Naive B cell (primary cell): ENCODE measurements at regions not wholly inside any gene's neighbourhood (a gene's known extent, or its start where the extent isn't known, plus 50 kb on each side); places are given as distances from the start of the nearest gene placed in this dataset.
"Not testable (repeated sequence)": the region's sequence is repeated elsewhere in the genome, so short reads cannot be mapped to it uniquely, and the experiment has no call there.

Experiments
- ATAC-seq, 2 donors: fragments of 150-1000 bp; cut with Tn5 transposase; 2 replicates each; pipeline ENCODE4 v1.10.0; 2021; ENCODE audit warnings: low read depth in 2 of 2, mild to moderate bottlenecking in 2 of 2, moderate library complexity in 2 of 2
- DNase-seq: peaks from one replicate; pipeline ENCODE4 v3.0.0; 2022
- H3K27ac Mint-ChIP-seq, 6 donors: one replicate each; pipeline ENCODE4 v1.8.0; 2020 to 2022; ENCODE audit warnings: mild to moderate bottlenecking in 6 of 6, mixed read lengths in 6 of 6, moderate library complexity in 5 of 6, inconsistent platforms in 2 of 6
- H3K27me3 Mint-ChIP-seq, 3 donors: one replicate each; pipeline ENCODE4 v1.8.0; 2021 to 2022; ENCODE audit warnings: mixed read lengths in 3 of 3, mild to moderate bottlenecking in 1 of 3
- H3K36me3 Mint-ChIP-seq, 2 donors: one replicate each; pipeline ENCODE4 v1.8.0; 2020 to 2022; ENCODE audit warnings: mixed read lengths in 2 of 2, inconsistent platforms in 1 of 2, mild to moderate bottlenecking in 1 of 2
- H3K4me1 Mint-ChIP-seq, 3 donors: one replicate each; pipeline ENCODE4 v1.8.0; 2020 to 2022; ENCODE audit warnings: mixed read lengths in 3 of 3, inconsistent platforms in 1 of 3, mild to moderate bottlenecking in 1 of 3, moderate library complexity in 1 of 3
- H3K4me3 Mint-ChIP-seq, 8 donors: one replicate each; pipeline ENCODE4 v1.8.0; 2020 to 2022; ENCODE audit warnings: mild to moderate bottlenecking in 8 of 8, mixed read lengths in 8 of 8, moderate library complexity in 8 of 8, inconsistent platforms in 2 of 8
- H3K9me3 Mint-ChIP-seq, 7 donors: one replicate each; pipeline ENCODE4 v1.8.0; 2020 to 2022; ENCODE audit warnings: mixed read lengths in 7 of 7, mild to moderate bottlenecking in 5 of 7, inconsistent platforms in 2 of 7, moderate library complexity in 1 of 7

GRCh38 chr6:26830992-26831391 is 171.4 kb upstream of the ZNF322 start:
- H3K36me3 Mint-ChIP-seq, H3K27ac Mint-ChIP-seq, H3K27me3 Mint-ChIP-seq, DNase-seq, H3K4me1 Mint-ChIP-seq, ATAC-seq, H3K4me3 Mint-ChIP-seq, H3K9me3 Mint-ChIP-seq: not testable (repeated sequence)

DNA sequence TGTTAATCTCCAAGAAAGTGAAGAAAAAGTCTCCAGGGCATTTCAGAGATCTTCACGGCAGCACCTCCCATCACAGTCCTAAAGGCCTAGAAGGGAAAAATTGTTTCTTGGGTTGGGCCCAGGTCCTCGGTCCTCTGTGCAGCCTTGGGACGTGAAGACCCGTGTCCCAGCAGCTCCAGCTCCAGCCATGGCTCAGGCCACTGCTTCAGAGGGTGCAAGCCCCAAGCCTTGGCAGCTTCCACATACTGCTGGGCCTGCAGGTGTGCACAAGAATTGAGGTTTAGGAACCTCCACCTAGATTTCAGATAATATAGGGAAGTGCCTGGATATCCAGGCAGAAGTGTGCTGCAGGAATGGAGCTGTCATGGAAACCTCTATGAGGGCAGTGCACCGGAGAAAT is 176.2 kb upstream of the ZNF322 start:
- ATAC-seq, H3K36me3 Mint-ChIP-seq: not testable (repeated sequence)

GRCh38 chr6:26836657-26837056 is 177.1 kb upstream of the ZNF322 start:
- peak overlapping the region in 1 of 6 donors; percentile 49 for H3K27ac Mint-ChIP-seq
- DNase-seq, H3K4me1 Mint-ChIP-seq, H3K4me3 Mint-ChIP-seq, H3K36me3 Mint-ChIP-seq, H3K27me3 Mint-ChIP-seq: not testable (repeated sequence)
- peaks cover 3 to 14% (median 8%) of the 10 kb centered on the region in 7 donors for H3K9me3 Mint-ChIP-seq
- peak; percentile 25 to 32 for ATAC-seq

More for the DNA sequence above, 176.2 kb upstream of the ZNF322 start:
- H3K9me3 Mint-ChIP-seq: peaks cover 3 to 14% (median 8%) of the 10 kb centered on the region in 7 donors
- H3K27me3 Mint-ChIP-seq, H3K27ac Mint-ChIP-seq, DNase-seq, H3K4me1 Mint-ChIP-seq, H3K4me3 Mint-ChIP-seq: not testable (repeated sequence)

GRCh38 chr6:26844823-26845222 is 185.3 kb upstream of the ZNF322 start:
- H3K36me3 Mint-ChIP-seq, H3K27ac Mint-ChIP-seq, H3K27me3 Mint-ChIP-seq, H3K4me1 Mint-ChIP-seq, DNase-seq, H3K4me3 Mint-ChIP-seq, ATAC-seq: not testable (repeated sequence)
- H3K9me3 Mint-ChIP-seq: peaks cover 0 to 13% (median 5%) of the 10 kb centered on the region in 7 donors

DNA sequence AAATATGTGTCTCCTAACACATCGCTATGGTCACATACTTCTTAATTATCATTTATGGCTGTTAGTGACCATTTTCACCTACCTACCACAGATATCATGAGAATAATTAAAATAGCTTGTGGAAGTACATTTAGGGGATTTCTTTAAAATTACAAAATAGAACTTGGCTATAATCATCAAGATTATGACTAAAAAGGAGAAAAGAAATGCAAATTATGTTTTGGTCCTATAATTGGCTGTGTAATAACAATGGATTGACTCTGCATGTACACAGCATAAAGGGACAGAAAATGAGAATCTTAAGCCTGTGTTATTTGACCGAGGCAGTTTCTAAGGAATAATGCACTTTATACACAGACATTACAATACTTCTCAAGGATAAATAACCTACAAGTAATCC is 197.7 kb upstream of the ZNF322 start:
- H3K36me3 Mint-ChIP-seq, H3K4me3 Mint-ChIP-seq, H3K27ac Mint-ChIP-seq, DNase-seq, H3K9me3 Mint-ChIP-seq, H3K4me1 Mint-ChIP-seq, ATAC-seq, H3K27me3 Mint-ChIP-seq: not testable (repeated sequence)

- not testable (repeated sequence) for ATAC-seq, H3K36me3 Mint-ChIP-seq, H3K4me3 Mint-ChIP-seq, H3K4me1 Mint-ChIP-seq, DNase-seq, H3K27me3 Mint-ChIP-seq, H3K9me3 Mint-ChIP-seq, H3K27ac Mint-ChIP-seq
Observed at GRCh38 chr6:26859067-26859770, 199.7 kb upstream of the ZNF322 start.

DNA sequence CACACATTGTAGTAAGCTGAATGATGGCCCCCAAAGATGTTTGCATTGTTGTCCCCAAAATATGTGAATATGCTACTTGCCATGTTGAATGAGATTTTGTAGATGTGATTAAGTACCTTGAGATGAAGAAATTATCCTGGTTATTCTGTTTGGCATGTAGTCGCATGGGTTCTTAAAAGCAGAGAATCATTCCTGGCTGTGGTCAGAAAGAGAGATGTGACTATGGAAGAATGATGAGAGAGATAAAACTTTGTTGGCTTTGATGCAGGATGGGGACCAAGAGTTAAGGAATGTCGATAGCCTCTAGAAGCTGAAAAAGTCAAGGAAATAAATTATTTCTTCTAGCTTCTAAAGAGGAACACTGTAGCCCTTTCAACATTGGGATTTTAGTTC is 200.2 kb upstream of the ZNF322 start:
- not testable (repeated sequence) for H3K36me3 Mint-ChIP-seq, H3K4me3 Mint-ChIP-seq, DNase-seq, H3K9me3 Mint-ChIP-seq, H3K4me1 Mint-ChIP-seq, ATAC-seq, H3K27me3 Mint-ChIP-seq, H3K27ac Mint-ChIP-seq

DNA sequence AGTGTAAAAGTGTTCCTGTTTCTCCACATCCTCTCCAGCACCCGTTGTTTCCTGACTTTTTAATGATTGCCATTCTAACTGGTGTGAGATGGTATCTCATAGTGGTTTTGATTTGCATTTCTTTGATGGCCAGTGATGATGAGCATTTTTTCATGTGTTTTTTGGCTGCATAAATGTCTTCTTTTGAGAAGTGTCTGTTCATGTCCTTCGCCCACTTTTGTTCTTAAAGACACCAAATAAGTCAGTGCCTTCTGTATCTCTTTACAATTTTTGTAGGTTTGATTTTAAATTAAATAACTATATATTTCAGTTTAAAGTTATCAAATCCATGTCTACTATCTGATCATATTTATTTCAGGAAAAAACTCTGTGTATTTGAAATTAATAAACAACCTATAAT is 202.4 kb upstream of the ZNF322 start:
- not testable (repeated sequence) for DNase-seq, H3K27me3 Mint-ChIP-seq, H3K4me3 Mint-ChIP-seq, ATAC-seq, H3K9me3 Mint-ChIP-seq, H3K36me3 Mint-ChIP-seq, H3K4me1 Mint-ChIP-seq, H3K27ac Mint-ChIP-seq

GRCh38 chr6:26863641-26864040 is 204.1 kb upstream of the ZNF322 start:
- not testable (repeated sequence) for ATAC-seq, H3K27me3 Mint-ChIP-seq

GRCh38 chr6:26898785-26899184 is 239.2 kb upstream of the ZNF322 start:
- H3K4me3 Mint-ChIP-seq, H3K4me1 Mint-ChIP-seq, H3K9me3 Mint-ChIP-seq, H3K27ac Mint-ChIP-seq, H3K27me3 Mint-ChIP-seq, DNase-seq, H3K36me3 Mint-ChIP-seq, ATAC-seq: not testable (repeated sequence)

More at GRCh38 chr6:26863641-26864040, 204.1 kb upstream of the ZNF322 start:
- not testable (repeated sequence) for H3K9me3 Mint-ChIP-seq, DNase-seq, H3K4me3 Mint-ChIP-seq, H3K27ac Mint-ChIP-seq, H3K4me1 Mint-ChIP-seq, H3K36me3 Mint-ChIP-seq

DNA sequence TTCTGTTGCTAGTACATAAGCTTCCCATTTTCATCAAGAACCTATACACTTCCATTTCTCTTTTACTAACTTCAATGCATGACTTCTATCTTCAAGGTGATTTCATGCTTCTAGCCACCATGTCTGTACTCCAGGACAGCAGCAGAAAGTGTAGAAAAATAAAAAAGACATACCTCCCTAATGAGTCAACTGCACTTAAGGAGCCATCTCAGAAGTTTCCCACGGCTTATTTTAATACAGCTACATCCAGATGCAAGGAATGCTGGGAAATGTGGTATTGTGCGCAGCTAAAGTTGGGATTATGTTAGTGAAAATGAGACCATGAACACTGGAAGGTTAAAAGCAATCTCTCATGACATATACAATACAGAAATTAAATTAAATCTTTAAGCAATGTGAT is 264.7 kb upstream of the ZNF322 start:
- H3K36me3 Mint-ChIP-seq, H3K27ac Mint-ChIP-seq, ATAC-seq, H3K4me3 Mint-ChIP-seq, H3K4me1 Mint-ChIP-seq, H3K27me3 Mint-ChIP-seq, H3K9me3 Mint-ChIP-seq, DNase-seq: not testable (repeated sequence)

DNA sequence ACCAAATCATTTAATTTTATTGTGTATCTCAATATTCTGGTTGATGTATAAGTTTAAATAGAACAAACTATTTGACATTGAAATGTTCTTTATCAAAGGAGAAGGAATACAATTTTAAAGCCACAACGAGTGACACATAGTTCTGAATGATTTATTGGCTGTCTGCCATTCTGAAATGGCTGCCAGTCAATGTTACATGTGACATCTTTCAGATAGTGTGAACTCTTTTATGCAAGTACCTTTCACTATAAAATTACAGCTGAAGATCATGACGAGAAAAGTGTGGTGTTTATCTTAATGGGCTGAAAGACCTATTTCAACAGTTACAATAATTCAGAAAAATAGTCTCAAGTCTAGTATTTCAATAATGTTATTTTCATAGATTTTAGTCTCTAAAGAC is 268.6 kb upstream of the ZNF322 start:
- not testable (repeated sequence) for H3K4me3 Mint-ChIP-seq, H3K27ac Mint-ChIP-seq, H3K4me1 Mint-ChIP-seq, H3K27me3 Mint-ChIP-seq, DNase-seq, ATAC-seq, H3K36me3 Mint-ChIP-seq, H3K9me3 Mint-ChIP-seq

DNA sequence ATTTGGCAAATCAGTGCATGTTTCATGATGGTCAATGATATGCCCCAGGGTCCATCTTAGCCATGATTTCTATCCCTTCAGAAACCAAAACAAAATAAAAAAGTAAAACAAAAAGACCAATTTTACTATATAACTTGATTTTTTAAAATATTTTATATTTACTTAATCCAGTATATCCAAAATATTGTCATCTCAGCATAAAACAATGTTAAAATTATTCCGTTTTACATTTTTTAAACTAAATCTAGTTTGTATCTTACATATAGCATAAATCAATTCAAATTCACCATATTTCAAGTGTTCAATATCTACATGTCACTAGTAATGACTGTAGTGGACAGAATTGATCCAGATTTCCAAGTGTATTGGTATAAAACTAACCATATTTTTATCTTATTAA is 277.7 kb upstream of the ZNF322 start:
- not testable (repeated sequence) for H3K27me3 Mint-ChIP-seq, H3K4me1 Mint-ChIP-seq, ATAC-seq, H3K27ac Mint-ChIP-seq, H3K36me3 Mint-ChIP-seq, H3K4me3 Mint-ChIP-seq, H3K9me3 Mint-ChIP-seq, DNase-seq

DNA sequence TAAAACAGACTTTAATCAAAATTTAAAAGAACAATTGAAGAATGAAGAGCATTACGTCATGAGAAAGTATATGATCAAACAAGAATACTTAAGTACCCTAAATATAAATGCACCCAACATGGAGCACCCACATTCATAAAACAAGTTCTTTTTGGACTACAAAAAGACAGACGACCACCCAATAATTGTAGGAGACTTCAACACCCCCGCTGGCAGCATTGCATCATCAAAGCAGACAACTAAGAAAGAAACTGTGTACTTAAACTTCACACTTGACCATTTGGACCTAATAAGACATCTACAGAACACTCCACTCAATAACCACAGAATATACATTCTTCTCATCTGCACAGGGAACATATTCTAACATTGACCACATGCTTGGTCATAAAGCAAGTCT is 291.7 kb upstream of the ZNF322 start:
- peaks cover 0 to 14% (median 4%) of the 10 kb centered on the region in 7 donors for H3K9me3 Mint-ChIP-seq
- H3K4me1 Mint-ChIP-seq, H3K36me3 Mint-ChIP-seq, DNase-seq, ATAC-seq, H3K27me3 Mint-ChIP-seq, H3K4me3 Mint-ChIP-seq, H3K27ac Mint-ChIP-seq: not testable (repeated sequence)
